IMR-90 (cell line): ENCODE measurements at regions not wholly inside any gene's neighbourhood (a gene's known extent, or its start where the extent isn't known, plus 50 kb on each side); places are given as distances from the start of the nearest gene placed in this dataset.

ENCODE experiments used
- CEBPB ChIP-seq: IDR thresholded peaks from 2 replicates; pipeline ENCODE4 v1.6.1; 2012; ENCODE audit warnings: low read depth, low read length, improper control_type of control experiment
- CTCF ChIP-seq: conservative IDR thresholded peaks from 2 replicates; pipeline ENCODE4 v1.5.1; 2012; ENCODE audit warnings: mild to moderate bottlenecking, low read depth, low read length, improper control_type of control experiment
- MAFK ChIP-seq: IDR thresholded peaks from 2 replicates; pipeline ENCODE4 v1.6.1; 2012; ENCODE audit warnings: low read depth, low read length, improper control_type of control experiment
- POLR2A ChIP-seq: IDR thresholded peaks from 2 replicates; pipeline ENCODE4 v1.6.1; 2012; ENCODE audit warnings: mild to moderate bottlenecking, low read depth, low read length

GRCh38 chr2:15766303-15766861, 174.0 kb upstream of the MYCN start:
- TF ChIP-seq CTCF = no peak
- TF ChIP-seq POLR2A = no peak
- no peak for TF ChIP-seq CEBPB
- no peak for TF ChIP-seq MAFK
